Astrocyte of the cerebellum (primary cell): ENCODE measurements at regions not wholly inside any gene's neighbourhood (a gene's known extent, or its start where the extent isn't known, plus 50 kb on each side); places are given as distances from the start of the nearest gene placed in this dataset.

Experiments used
- DNase-seq: peaks from one replicate; pipeline ENCODE4 v3.0.0-alpha.2; 2011; ENCODE audit warnings: low read depth
- H3K4me3 ChIP-seq: 2 replicates; pipeline ENCODE4 v1.5.1; 2011; ENCODE audit warnings: mild to moderate bottlenecking, low read depth, low read length, moderate library complexity
- in situ Hi-C: cut with HindIII; loops from 2 replicates; pipeline ENCODE4 v1.10.0; 2017; ENCODE audit warnings: low sequenced_read_pairs
- TF ChIP-seq, protein P1 (sequence below): IDR thresholded peaks from 2 replicates; pipeline ENCODE4 v1.5.1; 2012; ENCODE audit warnings: low read length, low read depth, moderate library complexity, mild to moderate bottlenecking; ENCODE audit errors: missing control alignments

DNA sequence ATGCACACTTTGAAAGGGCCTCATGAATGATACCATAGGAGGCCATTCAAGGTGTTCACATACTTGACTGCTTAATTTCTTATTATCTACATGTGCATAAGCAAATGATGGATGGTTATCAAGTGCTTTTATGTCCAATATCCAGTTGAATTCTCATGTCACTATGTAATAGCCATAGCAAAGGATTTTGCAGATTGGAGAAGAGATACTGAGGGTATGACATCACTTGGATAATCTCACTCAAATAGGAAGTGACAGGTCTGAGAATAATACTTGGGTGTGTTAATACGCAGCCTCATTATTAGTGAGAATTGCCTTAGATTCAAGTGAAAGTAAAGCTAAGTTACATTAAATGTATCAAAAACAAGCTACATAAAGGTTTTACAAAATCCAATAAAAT, 1208.6 kb downstream of the CDH11 start:
- TF ChIP-seq, protein P1, sequence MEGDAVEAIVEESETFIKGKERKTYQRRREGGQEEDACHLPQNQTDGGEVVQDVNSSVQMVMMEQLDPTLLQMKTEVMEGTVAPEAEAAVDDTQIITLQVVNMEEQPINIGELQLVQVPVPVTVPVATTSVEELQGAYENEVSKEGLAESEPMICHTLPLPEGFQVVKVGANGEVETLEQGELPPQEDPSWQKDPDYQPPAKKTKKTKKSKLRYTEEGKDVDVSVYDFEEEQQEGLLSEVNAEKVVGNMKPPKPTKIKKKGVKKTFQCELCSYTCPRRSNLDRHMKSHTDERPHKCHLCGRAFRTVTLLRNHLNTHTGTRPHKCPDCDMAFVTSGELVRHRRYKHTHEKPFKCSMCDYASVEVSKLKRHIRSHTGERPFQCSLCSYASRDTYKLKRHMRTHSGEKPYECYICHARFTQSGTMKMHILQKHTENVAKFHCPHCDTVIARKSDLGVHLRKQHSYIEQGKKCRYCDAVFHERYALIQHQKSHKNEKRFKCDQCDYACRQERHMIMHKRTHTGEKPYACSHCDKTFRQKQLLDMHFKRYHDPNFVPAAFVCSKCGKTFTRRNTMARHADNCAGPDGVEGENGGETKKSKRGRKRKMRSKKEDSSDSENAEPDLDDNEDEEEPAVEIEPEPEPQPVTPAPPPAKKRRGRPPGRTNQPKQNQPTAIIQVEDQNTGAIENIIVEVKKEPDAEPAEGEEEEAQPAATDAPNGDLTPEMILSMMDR: no peak
- no peak overlapping the region for H3K4me3 ChIP-seq
- in situ Hi-C loops: no loop called here
- DNase-seq: no peak

- in situ Hi-C loops: no loop called here
- TF ChIP-seq, protein P1: no peak
- no peak overlapping the region for H3K4me3 ChIP-seq
- no peak for DNase-seq
Observed at GRCh38 chr16:63907251-63907650, 1214.6 kb downstream of the CDH11 start.

DNA sequence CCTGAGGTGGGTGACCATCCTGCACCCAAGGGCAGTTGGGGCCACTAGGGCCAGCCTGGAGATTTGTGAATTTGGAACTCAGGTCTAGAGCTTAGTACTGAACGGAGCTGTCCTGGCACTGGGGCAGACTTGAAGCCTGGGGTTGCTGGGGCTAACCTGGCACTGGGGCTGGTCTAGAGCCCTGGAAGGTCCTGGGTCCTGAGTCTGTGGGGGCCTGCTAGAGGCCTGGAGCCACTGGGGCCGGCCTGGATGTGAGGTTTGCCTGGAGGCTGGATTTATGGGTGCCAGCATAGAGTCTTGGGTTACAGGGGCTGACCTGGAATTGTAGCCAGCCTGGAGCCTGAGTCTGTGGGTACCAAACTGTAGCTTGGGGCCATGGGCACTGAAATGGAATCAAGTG, 1216.9 kb downstream of the CDH11 start:
- in situ Hi-C loops: no loop called here
- no peak overlapping the region for H3K4me3 ChIP-seq
- DNase-seq: no peak
- TF ChIP-seq, protein P1: no peak

DNA sequence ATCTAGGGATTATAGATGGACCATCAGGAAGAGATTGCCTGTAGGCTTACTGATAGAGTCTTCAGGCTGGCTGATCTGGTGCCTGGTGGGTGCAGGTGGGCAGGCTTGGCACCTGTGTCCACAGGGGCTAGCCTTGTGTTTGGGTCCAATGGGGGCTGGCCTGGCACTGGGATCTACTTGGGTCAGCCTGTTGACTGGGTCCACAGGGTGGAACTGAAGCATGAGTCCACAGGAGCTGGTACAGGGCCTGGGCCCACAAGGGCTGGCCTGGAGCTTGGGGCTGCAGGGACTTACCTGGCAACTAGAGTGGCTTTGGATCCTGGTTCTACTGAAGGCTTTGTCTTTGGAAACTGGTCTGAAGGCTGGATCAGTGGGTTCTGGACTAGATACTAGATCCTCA, 1217.7 kb downstream of the CDH11 start:
- TF ChIP-seq, protein P1: no peak
- DNase-seq: no peak
- no peak overlapping the region for H3K4me3 ChIP-seq
- in situ Hi-C loops: no loop called here

DNA sequence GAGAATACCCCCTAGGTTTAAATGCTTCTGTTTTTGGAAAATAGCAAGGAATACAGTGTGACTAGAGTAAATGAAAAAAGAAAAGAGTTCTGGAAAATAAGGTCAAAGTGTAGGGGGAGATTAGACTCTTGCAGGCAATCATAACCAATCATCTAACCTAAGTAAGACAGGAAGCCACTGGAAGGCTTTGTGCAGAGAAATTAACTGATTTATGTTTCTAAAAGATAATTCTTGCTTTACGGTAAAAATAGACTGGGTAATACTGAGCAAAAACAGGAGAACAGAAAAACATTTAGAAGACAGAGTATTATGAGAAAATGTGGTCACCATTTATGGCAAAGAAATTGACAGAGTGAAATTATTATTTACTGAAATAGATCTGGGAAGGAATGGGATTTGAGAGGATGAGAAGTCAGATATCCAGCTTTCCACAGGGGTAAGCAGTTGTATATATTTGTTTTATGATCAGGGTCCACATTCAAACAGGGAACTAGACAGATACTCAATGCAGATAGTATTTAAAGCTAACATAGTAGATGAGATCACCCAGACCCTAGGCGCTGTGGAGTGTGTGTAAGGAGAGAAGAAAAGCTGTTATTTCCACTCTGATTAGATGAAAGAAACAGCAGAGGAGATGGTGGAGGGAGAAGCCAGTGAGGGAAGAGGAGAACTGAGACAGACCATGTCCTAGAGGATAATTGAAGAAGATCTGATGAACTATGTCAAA, 1225.3 kb downstream of the CDH11 start:
- TF ChIP-seq, protein P1: no peak
- in situ Hi-C loops: no loop called here
- no peak overlapping the region for H3K4me3 ChIP-seq
- DNase-seq: no peak

DNA sequence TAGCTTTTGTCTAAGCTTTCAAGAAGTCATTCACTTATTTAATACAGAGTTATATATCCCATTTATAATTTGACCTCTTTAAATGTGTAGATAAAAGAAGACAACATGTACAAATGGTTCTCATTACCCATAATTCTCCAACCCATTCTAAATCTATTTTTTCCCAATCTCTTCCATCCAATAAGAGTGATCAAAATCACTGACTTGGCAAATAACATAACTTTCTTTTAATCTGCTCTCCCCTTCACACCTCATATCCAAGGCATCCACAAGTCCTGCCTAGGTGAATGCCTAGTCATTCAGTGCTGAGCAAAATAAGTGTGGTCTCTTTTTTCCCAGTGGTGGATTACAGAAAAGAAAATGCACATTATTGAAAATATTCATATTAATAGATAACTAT, 1231.1 kb downstream of the CDH11 start:
- no peak for DNase-seq
- in situ Hi-C loops: no loop called here
- no peak overlapping the region for H3K4me3 ChIP-seq
- TF ChIP-seq, protein P1: no peak
